Thyroid gland (tissue), 4 donors: ENCODE measurements at regions not wholly inside any gene's neighbourhood (a gene's known extent, or its start where the extent isn't known, plus 50 kb on each side); places are given as distances from the start of the nearest gene placed in this dataset.

Experiments
- CTCF ChIP-seq, 6 experiments: fragments of 200-600 bp in 3 of 6; fragments of 450-650 bp in 3 of 6; sonication (generic) in 3 of 6; IDR thresholded peaks; one replicate each; pipeline ENCODE4 v1.5.1; 2016 to 2019; ENCODE audit warnings: antibody characterized with exemption in 6 of 6, mild to moderate bottlenecking in 2 of 6, inconsistent platforms in 1 of 6, moderate library complexity in 1 of 6
- POLR2A ChIP-seq, 2 donors: fragments of 450-650 bp; IDR thresholded peaks; one replicate each; pipeline ENCODE4 v1.6.1; 2017; ENCODE audit warnings: antibody characterized with exemption in 2 of 2, mild to moderate bottlenecking in 2 of 2, moderate library complexity in 1 of 2

- TF ChIP-seq CTCF (IDR thresholded peaks at IDR 0.05) (no peak), POLR2A (IDR thresholded peaks at IDR 0.05) (no peak)
Measured at GRCh38 chr12:86597431-86597830, 341.2 kb upstream of the MGAT4C start.
